ENCODE measurements at regions not wholly inside any gene's neighbourhood (a gene's known extent, or its start where the extent isn't known, plus 50 kb on each side); places are given as distances from the start of the nearest gene placed in this dataset.

GRCh38 chr10:10233229-10233628 lies 784.4 kb upstream of the CELF2 start:
- TF ChIP-seq CTCF (IDR thresholded peaks at IDR 0.05; ENCODE audit: low read depth, low read length, poor library complexity, severe bottlenecking), result no peak
- no peak for TF ChIP-seq EZH2phosphoT487 (IDR thresholded peaks at IDR 0.05; ENCODE audit: borderline replicate concordance, low read length)

Data from DOHH2 (cell line).